Uterus (tissue), 2 donors: ENCODE measurements at regions not wholly inside any gene's neighbourhood (a gene's known extent, or its start where the extent isn't known, plus 50 kb on each side); places are given as distances from the start of the nearest gene placed in this dataset.
"Not testable (repeated sequence)": the region's sequence is repeated elsewhere in the genome, so short reads cannot be mapped to it uniquely, and the experiment has no call there.

Experiments
- CTCF ChIP-seq, 4 experiments: fragments of 200-600 bp in 2 of 4; fragments of 450-650 bp in 2 of 4; sonication (generic) in 2 of 4; IDR thresholded peaks; one replicate each; pipeline ENCODE4 v1.5.1; 2016 to 2019; ENCODE audit warnings: antibody characterized with exemption in 4 of 4, mild to moderate bottlenecking in 2 of 4, moderate library complexity in 1 of 4
- POLR2A ChIP-seq, 2 donors: fragments of 450-650 bp; IDR thresholded peaks; one replicate each; pipeline ENCODE4 v1.6.1; 2016; ENCODE audit warnings: antibody characterized with exemption in 2 of 2, mild to moderate bottlenecking in 1 of 2, moderate library complexity in 1 of 2

DNA sequence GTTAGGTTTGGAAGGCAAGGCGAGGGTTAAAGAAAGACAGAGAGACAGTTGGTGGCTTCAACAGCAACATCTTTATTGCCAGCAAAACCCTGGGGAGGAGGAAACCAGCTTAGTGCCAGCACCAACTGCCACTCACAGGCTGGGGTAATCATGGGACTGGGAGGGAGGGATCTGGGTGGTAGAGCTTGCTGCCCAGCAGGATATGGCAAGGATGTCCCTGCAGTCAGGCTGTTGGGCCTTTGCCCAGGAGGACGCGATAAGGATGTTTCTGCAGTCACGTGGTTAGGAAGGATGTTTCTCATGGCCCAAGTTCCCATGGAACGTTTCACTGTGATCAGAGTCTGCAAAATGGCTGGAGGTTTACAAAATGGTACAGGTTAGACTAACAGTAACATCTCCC, 233.5 kb downstream of the POTED start:
- TF ChIP-seq CTCF, POLR2A (IDR thresholded peaks at IDR 0.05): not testable (repeated sequence)
